ENCODE measurements at regions not wholly inside any gene's neighbourhood (a gene's known extent, or its start where the extent isn't known, plus 50 kb on each side); places are given as distances from the start of the nearest gene placed in this dataset.
"Not testable (repeated sequence)": the region's sequence is repeated elsewhere in the genome, so short reads cannot be mapped to it uniquely, and the experiment has no call there.

GRCh38 chr4:57305836-57306235 is 195.7 kb upstream of the IGFBP7 start:
- Histone ChIP-seq H3F3A (ENCODE audit: insufficient read depth, low read length, poor library complexity, severe bottlenecking) (no peaks in the 10 kb centered on the region), H4K20me1 (ENCODE audit: insufficient read depth) (no peaks in the 10 kb centered on the region), H3K36me3 (ENCODE audit: insufficient read depth, low read length) (no peaks in the 10 kb centered on the region), H3K9ac (ENCODE audit: low read length) (no peak overlapping the region), H3K27ac (ENCODE audit: low read length) (no peak overlapping the region), H3K79me2 (replicated peaks; ENCODE audit: insufficient read depth, low read length) (no peaks in the 10 kb centered on the region), H3K4me3 (ENCODE audit: low read length) (no peak overlapping the region), H3K4me2 (ENCODE audit: low read length) (no peak overlapping the region), H2AFZ (ENCODE audit: low read depth, low read length) (no peak overlapping the region), H3K9me2 (ENCODE audit: insufficient read depth, low read length) (no peaks in the 10 kb centered on the region), H3K9me3 (ENCODE audit: low read length) (no peaks in the 10 kb centered on the region), H3K27me3 (ENCODE audit: insufficient read depth, low read depth, low read length) (no peaks in the 10 kb centered on the region)
- no peak for TF ChIP-seq MXI1 (conservative IDR thresholded peaks at IDR 0.05; ENCODE audit: poor library complexity, severe bottlenecking)

GRCh38 chr4:57303012-57303751 is 193.0 kb upstream of the IGFBP7 start:
- H3K9me2 ChIP-seq (ENCODE audit: insufficient read depth, low read length) = no peaks in the 10 kb centered on the region
- no peaks in the 10 kb centered on the region for H4K20me1 ChIP-seq (ENCODE audit: insufficient read depth)
- H3K9me3 ChIP-seq (ENCODE audit: low read length) = no peaks in the 10 kb centered on the region
- no peak overlapping the region for H3K27ac ChIP-seq (ENCODE audit: low read length)
- no peak overlapping the region for H2AFZ ChIP-seq (ENCODE audit: low read depth, low read length)
- H3K4me2 ChIP-seq (ENCODE audit: low read length) = no peak overlapping the region
- no peak overlapping the region for H3K9ac ChIP-seq (ENCODE audit: low read length)
- no peak overlapping the region for H3K4me3 ChIP-seq (ENCODE audit: low read length)
- TF ChIP-seq CTCF (IDR thresholded peaks at IDR 0.05; ENCODE audit: poor library complexity, severe bottlenecking) = no peak
- TF ChIP-seq POLR2AphosphoS5 (IDR thresholded peaks at IDR 0.05) = no peak
- TF ChIP-seq REST (IDR thresholded peaks at IDR 0.05; ENCODE audit: borderline replicate concordance) = no peak
- no peak for TF ChIP-seq TAF1 (IDR thresholded peaks at IDR 0.05; ENCODE audit: low read depth)
- TF ChIP-seq MXI1 (conservative IDR thresholded peaks at IDR 0.05; ENCODE audit: poor library complexity, severe bottlenecking) = no peak
- no peak for TF ChIP-seq RAD21 (conservative IDR thresholded peaks at IDR 0.05)
- no peak for TF ChIP-seq EZH2 (IDR thresholded peaks at IDR 0.05; ENCODE audit: borderline replicate concordance, insufficient read depth, low read length, poor library complexity, severe bottlenecking)
- no peak for TF ChIP-seq EP300 (conservative IDR thresholded peaks at IDR 0.05; ENCODE audit: poor library complexity, severe bottlenecking)
- H3K27me3 ChIP-seq (ENCODE audit: insufficient read depth, low read depth, low read length) = no peaks in the 10 kb centered on the region
- no peaks in the 10 kb centered on the region for H3K36me3 ChIP-seq (ENCODE audit: insufficient read depth, low read length)
- H3K79me2 ChIP-seq (replicated peaks; ENCODE audit: insufficient read depth, low read length) = no peaks in the 10 kb centered on the region
- H3F3A ChIP-seq (ENCODE audit: insufficient read depth, low read length, poor library complexity, severe bottlenecking) = no peaks in the 10 kb centered on the region

- H3K79me2 ChIP-seq (replicated peaks; ENCODE audit: insufficient read depth, low read length); H3K27ac ChIP-seq (ENCODE audit: low read length); H4K20me1 ChIP-seq (ENCODE audit: insufficient read depth); H3K36me3 ChIP-seq (ENCODE audit: insufficient read depth, low read length); H3K27me3 ChIP-seq (ENCODE audit: insufficient read depth, low read depth, low read length); H3K9me3 ChIP-seq (ENCODE audit: low read length); H3K9me2 ChIP-seq (ENCODE audit: insufficient read depth, low read length); H3K9ac ChIP-seq (ENCODE audit: low read length); H3K4me3 ChIP-seq (ENCODE audit: low read length); H2AFZ ChIP-seq (ENCODE audit: low read depth, low read length); H3F3A ChIP-seq (ENCODE audit: insufficient read depth, low read length, poor library complexity, severe bottlenecking); H3K4me2 ChIP-seq (ENCODE audit: low read length): not testable (repeated sequence)
Observed at GRCh38 chr4:57300300-57300699, 190.1 kb upstream of the IGFBP7 start.
